K562 (cell line): ENCODE measurements at regions not wholly inside any gene's neighbourhood (a gene's known extent, or its start where the extent isn't known, plus 50 kb on each side); places are given as distances from the start of the nearest gene placed in this dataset.

Experiments
- ATAC-seq: fragments of 200-7000 bp; cut with Tn5 transposase; 3 replicates; pipeline ENCODE4 v1.9.1; 2020; ENCODE audit warnings: moderate library complexity
- BruUV-seq: library from RNA; stranded (reverse); fragments of 400-500 nt; replicated peaks from 2 replicates; lab custom pipeline; 2021; lab: Mats Ljungman, UMichigan
- CTCF ChIA-PET: fragments of 300-600 bp; formaldehyde crosslinking; extraction: SDS; loops from one replicate; lab custom pipeline; 2021; ENCODE audit warnings: low intra/inter-chr PET ratio; lab: Yijun Ruan, JAX
- POLR2A ChIA-PET: fragments of 300-600, 350-650 bp; sonication (Branson Sonifier 250); formaldehyde crosslinking; extraction: SDS; loops from one replicate; lab custom pipeline; 2021; ENCODE audit warnings: antibody characterized with exemption, inconsistent platforms; lab: Yijun Ruan, JAX
- DNase-seq, 4 experiments: peaks; one replicate each; pipeline versions ENCODE4 v3.0.0 to v3.0.0-alpha.2; 2011 to 2018; ENCODE audit warnings: low spot score in 3 of 4, mixed read lengths in 3 of 4; ENCODE audit errors: extremely low read depth in 1 of 4
- FAIRE-seq: peaks from 2 replicates; lab custom pipeline; 2011; peaks lifted over from hg19 to GRCh38; lab: Jason Lieb, UNC
- H2AFZ ChIP-seq: 2 replicates; pipeline ENCODE4 v1.6.0; 2011; ENCODE audit warnings: low read depth, low read length, control low read depth, inconsistent platforms
- H3K27ac ChIP-seq: fragments of 200-600 bp; 3 replicates; pipeline ENCODE4 v1.8.0; 2011; ENCODE audit warnings: low read depth, mild to moderate bottlenecking, control low read depth, inconsistent platforms, low read length, moderate library complexity, mixed read lengths; ENCODE audit errors: extremely low read depth
- H3K27me3 ChIP-seq, 2 experiments: fragments of 300-600 bp in 1 of 2; 2 replicates in 1 of 2; 3 replicates in 1 of 2; pipeline versions ENCODE4 v1.6.0 to v1.8.0; 2011; ENCODE audit warnings: inconsistent platforms in 2 of 2, low read length in 2 of 2, mild to moderate bottlenecking in 1 of 2, mixed read lengths in 1 of 2, moderate library complexity in 1 of 2; ENCODE audit not compliant: control insufficient read depth in 2 of 2, insufficient read depth in 2 of 2
- H3K36me3 ChIP-seq: fragments of 300-600 bp; 3 replicates; pipeline ENCODE4 v1.8.0; 2011; ENCODE audit warnings: mild to moderate bottlenecking, low read length, inconsistent platforms; ENCODE audit not compliant: control insufficient read depth, insufficient read depth
- H3K4me1 ChIP-seq, 2 experiments: fragments of 200-600 bp in 1 of 2; replicated peaks in 1 of 2; 2 replicates in 1 of 2; 3 replicates in 1 of 2; pipeline versions ENCODE4 v1.5.1 to v1.8.0; 2011; ENCODE audit warnings: inconsistent platforms in 2 of 2, low read length in 2 of 2, mild to moderate bottlenecking in 1 of 2, mixed read lengths in 1 of 2, moderate library complexity in 1 of 2; ENCODE audit not compliant: control insufficient read depth in 2 of 2, insufficient read depth in 2 of 2
- H3K4me2 ChIP-seq: 2 replicates; pipeline ENCODE4 v1.6.1; 2011; ENCODE audit warnings: low read length, control low read depth, inconsistent platforms, mixed read lengths; ENCODE audit not compliant: insufficient read depth
- H3K4me3 ChIP-seq: fragments of 200-600 bp; sonication (generic), shearing (Covaris generic); 2 replicates; pipeline ENCODE4 v1.5.1; 2016; ENCODE audit warnings: control low read depth, inconsistent platforms
- H3K79me2 ChIP-seq: fragments of 200-600 bp; 3 replicates; pipeline ENCODE4 v1.8.0; 2011; ENCODE audit warnings: low read length, inconsistent platforms; ENCODE audit not compliant: control insufficient read depth, insufficient read depth
- H3K9ac ChIP-seq, 2 experiments: 2 replicates each; pipeline versions ENCODE4 v1.6.0 to v1.6.1; 2011; ENCODE audit warnings: low read depth in 2 of 2, low read length in 2 of 2, control low read depth in 1 of 2, inconsistent platforms in 1 of 2, mild to moderate bottlenecking in 1 of 2, mixed read lengths in 1 of 2; ENCODE audit not compliant: insufficient read depth in 1 of 2
- H3K9me1 ChIP-seq: one replicate; pipeline ENCODE4 v1.6.0; 2011; ENCODE audit warnings: inconsistent platforms, mild to moderate bottlenecking, low read length, moderate library complexity; ENCODE audit not compliant: control insufficient read depth, insufficient read depth
- H3K9me3 ChIP-seq: replicated peaks from 2 replicates; pipeline ENCODE4 v1.5.1; 2011; ENCODE audit warnings: low read depth, low read length, inconsistent platforms; ENCODE audit not compliant: control insufficient read depth, insufficient read depth
- H4K20me1 ChIP-seq: replicated peaks from 2 replicates; pipeline ENCODE4 v1.6.1; 2011; ENCODE audit warnings: low read length, inconsistent platforms, mixed read lengths; ENCODE audit not compliant: control insufficient read depth, insufficient read depth
- PHTF2 ChIP-seq: fragments of 250-450 bp; sonication (Bioruptor Pico); IDR thresholded peaks from 2 replicates; pipeline ENCODE4 v1.5.0; 2021; ENCODE audit warnings: mild to moderate bottlenecking
- ZNF24 ChIP-seq: fragments of 450-650 bp; IDR thresholded peaks from 2 replicates; pipeline ENCODE4 v1.6.1; 2016
- WGBS: fragments of 100-300 bp; shearing (Covaris generic); methylation state at CpG from one replicate; pipeline ENCODE4 v1.1.6; 2016; ENCODE audit warnings: low coverage, mixed read lengths; ENCODE audit not compliant: insufficient coverage; ENCODE audit errors: missing lambda C conversion rate; 5-methylcytosine and 5-hydroxymethylcytosine counted together
- in situ Hi-C: fragments of 300-500 bp; cut with MboI; formaldehyde crosslinking; loops from 4 replicates; pipeline ENCODE4 v1.15.0; 2018; ENCODE audit warnings: inconsistent platforms, mixed read lengths
- intact Hi-C: fragments of 100-400 bp; cut with micrococcal nuclease; formaldehyde crosslinking; loops from 2 replicates; pipeline ENCODE4 v1.14.2; 2022
- TF ChIP-seq, protein P1 (sequence below): fragments of 250-450 bp; sonication (Bioruptor Pico); IDR thresholded peaks from 2 replicates; pipeline ENCODE4 v1.4.0; 2020; ENCODE audit warnings: borderline replicate concordance
- TF ChIP-seq, protein P2 (sequence below): IDR thresholded peaks from 2 replicates; pipeline ENCODE4 v1.6.1; 2016; ENCODE audit warnings: missing genetic modification characterization, missing compliant biosample characterization
- TF ChIP-seq, protein P3 (sequence below): fragments of 450-650 bp; IDR thresholded peaks from 2 replicates; pipeline ENCODE4 v1.6.1; 2016; ENCODE audit warnings: low read depth

DNA sequence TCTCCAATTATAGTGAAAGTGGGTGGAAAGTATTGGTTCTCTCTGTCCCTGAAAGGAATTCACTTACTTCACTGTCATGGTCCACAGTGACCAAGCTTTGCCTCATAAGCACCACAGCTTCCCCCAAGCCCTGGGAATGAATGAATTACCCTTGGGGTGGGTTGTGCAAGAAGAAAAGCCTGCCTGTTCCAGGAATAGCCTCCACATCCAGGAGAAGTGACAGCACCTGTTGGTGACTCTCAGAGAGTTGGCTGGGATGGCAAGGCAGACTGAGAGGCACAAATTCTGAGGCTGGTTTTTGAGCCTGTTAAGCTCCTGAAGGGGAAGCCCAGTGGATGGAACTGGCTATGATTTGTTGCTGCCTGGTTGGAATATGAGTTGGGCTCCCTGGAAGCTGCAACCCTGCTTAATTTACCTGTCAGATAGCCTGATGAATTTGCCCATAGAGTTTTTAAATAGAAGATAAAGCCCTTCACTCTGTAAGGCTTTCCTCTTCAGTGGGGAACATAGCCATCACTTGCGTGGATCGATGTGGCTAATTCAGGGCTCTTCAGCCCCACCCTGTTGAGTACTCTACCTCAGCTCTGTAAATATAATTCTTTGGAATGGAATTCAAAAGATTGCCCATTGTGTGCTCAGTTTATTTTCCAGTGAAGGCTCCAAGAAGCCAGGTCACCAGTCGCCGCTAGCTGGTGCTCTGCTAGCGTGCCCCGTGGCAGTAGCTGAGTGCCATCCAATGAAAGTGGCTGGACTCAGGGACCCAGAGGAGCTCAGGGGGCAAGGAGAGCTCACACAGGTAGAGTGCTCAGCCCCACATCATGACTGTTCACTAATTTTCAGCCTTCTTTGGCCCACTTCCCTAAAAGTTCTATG, 479.3 kb downstream of the IRS1 start:
- POLR2A ChIA-PET = no interaction called here
- CTCF ChIA-PET = no interaction called here
- ATAC-seq (no peak), DNase-seq (no peak), FAIRE-seq (no peak)
- no peak overlapping the region for H3K9ac ChIP-seq
- no peaks in the 10 kb centered on the region for H3K27me3 ChIP-seq
- intact Hi-C loops (no loop called here), in situ Hi-C loops (no loop called here)
- H3K4me1 ChIP-seq = no peaks in the 10 kb centered on the region
- no peaks in the 10 kb centered on the region for H3K36me3 ChIP-seq
- no peak overlapping the region for H3K27ac ChIP-seq
- TF ChIP-seq, protein P1, sequence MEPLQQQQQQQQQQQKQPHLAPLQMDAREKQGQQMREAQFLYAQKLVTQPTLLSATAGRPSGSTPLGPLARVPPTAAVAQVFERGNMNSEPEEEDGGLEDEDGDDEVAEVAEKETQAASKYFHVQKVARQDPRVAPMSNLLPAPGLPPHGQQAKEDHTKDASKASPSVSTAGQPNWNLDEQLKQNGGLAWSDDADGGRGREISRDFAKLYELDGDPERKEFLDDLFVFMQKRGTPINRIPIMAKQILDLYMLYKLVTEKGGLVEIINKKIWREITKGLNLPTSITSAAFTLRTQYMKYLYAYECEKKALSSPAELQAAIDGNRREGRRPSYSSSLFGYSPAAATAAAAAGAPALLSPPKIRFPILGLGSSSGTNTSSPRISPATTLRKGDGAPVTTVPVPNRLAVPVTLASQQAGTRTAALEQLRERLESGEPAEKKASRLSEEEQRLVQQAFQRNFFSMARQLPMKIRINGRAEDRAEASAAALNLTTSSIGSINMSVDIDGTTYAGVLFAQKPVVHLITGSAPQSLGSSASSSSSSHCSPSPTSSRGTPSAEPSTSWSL (CRISPR knock-in tag) = no peak
- TF ChIP-seq, protein P2, sequence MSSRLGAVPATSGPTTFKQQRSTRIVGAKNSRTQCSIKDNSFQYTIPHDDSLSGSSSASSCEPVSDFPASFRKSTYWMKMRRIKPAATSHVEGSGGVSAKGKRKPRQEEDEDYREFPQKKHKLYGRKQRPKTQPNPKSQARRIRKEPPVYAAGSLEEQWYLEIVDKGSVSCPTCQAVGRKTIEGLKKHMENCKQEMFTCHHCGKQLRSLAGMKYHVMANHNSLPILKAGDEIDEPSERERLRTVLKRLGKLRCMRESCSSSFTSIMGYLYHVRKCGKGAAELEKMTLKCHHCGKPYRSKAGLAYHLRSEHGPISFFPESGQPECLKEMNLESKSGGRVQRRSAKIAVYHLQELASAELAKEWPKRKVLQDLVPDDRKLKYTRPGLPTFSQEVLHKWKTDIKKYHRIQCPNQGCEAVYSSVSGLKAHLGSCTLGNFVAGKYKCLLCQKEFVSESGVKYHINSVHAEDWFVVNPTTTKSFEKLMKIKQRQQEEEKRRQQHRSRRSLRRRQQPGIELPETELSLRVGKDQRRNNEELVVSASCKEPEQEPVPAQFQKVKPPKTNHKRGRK (tag) = no peak
- TF ChIP-seq, protein P3, sequence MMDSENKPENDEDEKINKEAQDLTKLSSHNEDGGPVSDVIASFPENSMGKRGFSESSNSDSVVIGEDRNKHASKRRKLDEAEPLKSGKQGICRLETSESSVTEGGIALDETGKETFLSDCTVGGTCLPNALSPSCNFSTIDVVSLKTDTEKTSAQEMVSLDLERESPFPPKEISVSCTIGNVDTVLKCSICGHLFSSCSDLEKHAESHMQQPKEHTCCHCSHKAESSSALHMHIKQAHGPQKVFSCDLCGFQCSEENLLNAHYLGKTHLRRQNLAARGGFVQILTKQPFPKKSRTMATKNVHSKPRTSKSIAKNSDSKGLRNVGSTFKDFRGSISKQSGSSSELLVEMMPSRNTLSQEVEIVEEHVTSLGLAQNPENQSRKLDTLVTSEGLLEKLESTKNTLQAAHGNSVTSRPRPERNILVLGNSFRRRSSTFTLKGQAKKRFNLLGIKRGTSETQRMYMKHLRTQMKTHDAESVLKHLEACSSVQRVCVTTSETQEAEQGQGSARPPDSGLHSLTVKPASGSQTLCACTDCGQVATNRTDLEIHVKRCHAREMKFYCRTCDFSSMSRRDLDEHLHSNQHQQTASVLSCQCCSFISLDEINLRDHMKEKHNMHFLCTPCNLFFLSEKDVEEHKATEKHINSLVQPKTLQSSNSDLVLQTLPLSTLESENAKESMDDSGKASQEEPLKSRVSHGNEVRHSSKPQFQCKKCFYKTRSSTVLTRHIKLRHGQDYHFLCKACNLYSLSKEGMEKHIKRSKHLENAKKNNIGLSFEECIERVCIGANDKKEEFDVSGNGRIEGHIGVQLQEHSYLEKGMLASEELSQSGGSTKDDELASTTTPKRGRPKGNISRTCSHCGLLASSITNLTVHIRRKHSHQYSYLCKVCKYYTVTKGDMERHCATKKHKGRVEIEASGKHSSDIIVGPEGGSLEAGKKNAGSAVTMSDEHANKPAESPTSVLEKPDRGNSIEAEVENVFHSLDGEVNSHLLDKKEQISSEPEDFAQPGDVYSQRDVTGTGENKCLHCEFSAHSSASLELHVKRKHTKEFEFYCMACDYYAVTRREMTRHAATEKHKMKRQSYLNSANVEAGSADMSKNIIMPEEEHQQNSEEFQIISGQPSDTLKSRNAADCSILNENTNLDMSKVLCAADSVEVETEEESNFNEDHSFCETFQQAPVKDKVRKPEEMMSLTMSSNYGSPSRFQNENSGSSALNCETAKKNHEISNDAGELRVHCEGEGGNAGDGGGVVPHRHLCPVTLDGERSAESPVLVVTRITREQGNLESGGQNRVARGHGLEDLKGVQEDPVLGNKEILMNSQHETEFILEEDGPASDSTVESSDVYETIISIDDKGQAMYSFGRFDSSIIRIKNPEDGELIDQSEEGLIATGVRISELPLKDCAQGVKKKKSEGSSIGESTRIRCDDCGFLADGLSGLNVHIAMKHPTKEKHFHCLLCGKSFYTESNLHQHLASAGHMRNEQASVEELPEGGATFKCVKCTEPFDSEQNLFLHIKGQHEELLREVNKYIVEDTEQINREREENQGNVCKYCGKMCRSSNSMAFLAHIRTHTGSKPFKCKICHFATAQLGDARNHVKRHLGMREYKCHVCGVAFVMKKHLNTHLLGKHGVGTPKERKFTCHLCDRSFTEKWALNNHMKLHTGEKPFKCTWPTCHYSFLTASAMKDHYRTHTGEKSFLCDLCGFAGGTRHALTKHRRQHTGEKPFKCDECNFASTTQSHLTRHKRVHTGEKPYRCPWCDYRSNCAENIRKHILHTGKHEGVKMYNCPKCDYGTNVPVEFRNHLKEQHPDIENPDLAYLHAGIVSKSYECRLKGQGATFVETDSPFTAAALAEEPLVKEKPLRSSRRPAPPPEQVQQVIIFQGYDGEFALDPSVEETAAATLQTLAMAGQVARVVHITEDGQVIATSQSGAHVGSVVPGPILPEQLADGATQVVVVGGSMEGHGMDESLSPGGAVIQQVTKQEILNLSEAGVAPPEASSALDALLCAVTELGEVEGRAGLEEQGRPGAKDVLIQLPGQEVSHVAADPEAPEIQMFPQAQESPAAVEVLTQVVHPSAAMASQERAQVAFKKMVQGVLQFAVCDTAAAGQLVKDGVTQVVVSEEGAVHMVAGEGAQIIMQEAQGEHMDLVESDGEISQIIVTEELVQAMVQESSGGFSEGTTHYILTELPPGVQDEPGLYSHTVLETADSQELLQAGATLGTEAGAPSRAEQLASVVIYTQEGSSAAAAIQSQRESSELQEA = no peak
- TF ChIP-seq ZNF24 (no peak), PHTF2 (CRISPR knock-in tag) (no peak)
- no peaks in the 10 kb centered on the region for H4K20me1 ChIP-seq
- H3K79me2 ChIP-seq = no peaks in the 10 kb centered on the region
- no peak overlapping the region for H2AFZ ChIP-seq
- no peak overlapping the region for H3K4me3 ChIP-seq
- no peaks in the 10 kb centered on the region for H3K9me3 ChIP-seq
- 4% methylated on average over 6 of the region's 6 CpGs for WGBS
- H3K4me2 ChIP-seq = no peak overlapping the region
- no peaks in the 10 kb centered on the region for H3K9me1 ChIP-seq
- no TSS peak for BruUV-seq
